ENCODE measurements at regions not wholly inside any gene's neighbourhood (a gene's known extent, or its start where the extent isn't known, plus 50 kb on each side); places are given as distances from the start of the nearest gene placed in this dataset.

GRCh38 chr4:59869056-59869455 is 1331.1 kb upstream of the ADGRL3 start:
- Histone ChIP-seq H3K4me3 (ENCODE audit: extremely low read depth in 1 of 4, insufficient read depth in 2 of 4, low read depth in 3 of 4, low read length in 4 of 4) (no peak overlapping the region), H3K4me1 (replicated peaks in 1 of 4; ENCODE audit: control insufficient read depth in 3 of 4, insufficient read depth in 4 of 4, low read length in 3 of 4) (no peaks in the 10 kb centered on the region), H2BK20ac (ENCODE audit: low read length) (no peak overlapping the region), H3K9ac (replicated peaks in 1 of 4; ENCODE audit: extremely low read depth in 1 of 4, low read depth in 3 of 4, low read length in 3 of 4) (no peak overlapping the region), H3K9me3 (ENCODE audit: insufficient read depth in 2 of 2, low read depth in 1 of 2, low read length in 1 of 2) (no peaks in the 10 kb centered on the region), H3K23ac (ENCODE audit: insufficient read length) (no peak overlapping the region), H2BK12ac (ENCODE audit: low read depth, low read length) (no peak overlapping the region), H3K79me1 (ENCODE audit: low read depth, low read length) (no peaks in the 10 kb centered on the region), H4K5ac (ENCODE audit: insufficient read length, low read depth, low read length) (no peak overlapping the region), H2BK5ac (ENCODE audit: low read depth, low read length) (no peak overlapping the region), H2AK5ac (ENCODE audit: low read depth, low read length) (no peak overlapping the region), H3K27me3 (replicated peaks in 1 of 4; ENCODE audit: control insufficient read depth in 3 of 4, extremely low read depth in 1 of 4, insufficient read depth in 3 of 4, low read length in 3 of 4) (no peaks in the 10 kb centered on the region), H3K79me2 (ENCODE audit: control insufficient read depth in 1 of 2, insufficient read depth in 2 of 2, low read length in 2 of 2) (no peaks in the 10 kb centered on the region), H3K14ac (ENCODE audit: insufficient read length) (no peak overlapping the region), H2BK120ac (replicated peaks; ENCODE audit: low read depth, low read length) (no peak overlapping the region), H3K27ac (ENCODE audit: low read depth, low read length) (no peak overlapping the region), H3K36me3 (ENCODE audit: control insufficient read depth in 2 of 4, insufficient read depth in 4 of 4, low read length in 3 of 4) (no peaks in the 10 kb centered on the region), H3K4me2 (ENCODE audit: insufficient read depth in 1 of 2, low read depth in 2 of 2, low read length in 2 of 2) (no peak overlapping the region), H3K23me2 (ENCODE audit: low read depth, low read length) (no peaks in the 10 kb centered on the region), H4K8ac (ENCODE audit: extremely low read depth, insufficient read depth, low read length) (no peak overlapping the region), H4K91ac (replicated peaks; ENCODE audit: insufficient read length, low read length) (no peak overlapping the region), H2AFZ (ENCODE audit: low read length) (no peak overlapping the region), H2BK15ac (ENCODE audit: low read length) (no peak overlapping the region), H3K18ac (ENCODE audit: extremely low read depth, low read length) (no peak overlapping the region), H4K20me1 (replicated peaks in 1 of 2; ENCODE audit: control insufficient read depth in 1 of 2, insufficient read depth in 2 of 2, low read length in 2 of 2) (no peaks in the 10 kb centered on the region), H3K4ac (replicated peaks; ENCODE audit: insufficient read length, low read depth, low read length) (no peak overlapping the region), H3K56ac (replicated peaks; ENCODE audit: insufficient read length, low read depth, low read length) (no peak overlapping the region)
- CTCF ChIA-PET (ENCODE audit: partially characterized antibody): no interaction called here
- no peak for FAIRE-seq
- POLR2A ChIA-PET (ENCODE audit: partially characterized antibody): no interaction called here
- WGBS, 2 experiments (ENCODE audit: extremely low coverage in 1 of 2, insufficient coverage in 1 of 2, insufficient read length in 1 of 2, insufficient replicate concordance in 2 of 2, low coverage in 1 of 2, low lambda C conversion rate in 2 of 2, missing lambda C conversion rate in 1 of 2): 93 to 100% methylated on average over 1 to 3 of the region's 3 CpGs
- no peak for TF ChIP-seq TAF1 (IDR thresholded peaks at IDR 0.05; ENCODE audit: low read depth, low read length)
- TF ChIP-seq, protein P1, sequence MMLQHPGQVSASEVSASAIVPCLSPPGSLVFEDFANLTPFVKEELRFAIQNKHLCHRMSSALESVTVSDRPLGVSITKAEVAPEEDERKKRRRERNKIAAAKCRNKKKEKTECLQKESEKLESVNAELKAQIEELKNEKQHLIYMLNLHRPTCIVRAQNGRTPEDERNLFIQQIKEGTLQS (IDR thresholded peaks at IDR 0.05; ENCODE audit: insufficient read depth, low read depth, low read length): no peak
- TF ChIP-seq EP300 (IDR thresholded peaks at IDR 0.05; ENCODE audit: borderline replicate concordance in 1 of 2, low read depth in 2 of 2, low read length in 2 of 2): no peak
- no peak for TF ChIP-seq SRF (IDR thresholded peaks at IDR 0.05; ENCODE audit: low read depth, low read length)
- no peak for TF ChIP-seq SIN3A (conservative IDR thresholded peaks at IDR 0.05 in 1 of 2, IDR thresholded peaks at IDR 0.05 in 1 of 2; ENCODE audit: low read depth in 1 of 2, low read length in 2 of 2)
- TF ChIP-seq CHD2 (IDR thresholded peaks at IDR 0.05; ENCODE audit: low read length): no peak
- no peak for TF ChIP-seq RBBP5 (IDR thresholded peaks at IDR 0.05; ENCODE audit: borderline replicate concordance, low read depth, low read length)
- DNase-seq (ENCODE audit: low read depth in 1 of 2, low spot score in 2 of 2): no peak
